DND-41 (cell line): ENCODE measurements at regions not wholly inside any gene's neighbourhood (a gene's known extent, or its start where the extent isn't known, plus 50 kb on each side); places are given as distances from the start of the nearest gene placed in this dataset.
A peak's percentile ranks its signal among the peaks of the same experiment; 100 is the strongest.
"Not testable (repeated sequence)": the region's sequence is repeated elsewhere in the genome, so short reads cannot be mapped to it uniquely, and the experiment has no call there.

Experiments used
- ATAC-seq: fragments of 200-7000 bp; cut with Tn5 transposase; 3 replicates; pipeline ENCODE4 v1.9.1; 2021; ENCODE audit warnings: low read depth; ENCODE audit not compliant: insufficient read depth
- DNase-seq: peaks from one replicate; pipeline ENCODE4 v3.0.0-alpha.2; 2020
- H2AFZ ChIP-seq: 2 replicates; pipeline ENCODE4 v1.6.0; 2012; ENCODE audit warnings: low read depth, low read length
- H3K27ac ChIP-seq: 2 replicates; pipeline ENCODE4 v1.5.1; 2012; ENCODE audit warnings: low read length, inconsistent platforms
- H3K27me3 ChIP-seq: fragments of 200-600 bp; sonication (generic); 2 replicates; pipeline ENCODE4 v1.6.0; 2012; ENCODE audit warnings: low read length, mild to moderate bottlenecking, inconsistent platforms; ENCODE audit not compliant: insufficient read depth, poor library complexity
- H3K36me3 ChIP-seq: 2 replicates; pipeline ENCODE4 v1.5.1; 2012; ENCODE audit warnings: low read length, inconsistent platforms; ENCODE audit not compliant: insufficient read depth
- H3K4me1 ChIP-seq: 2 replicates; pipeline ENCODE4 v1.5.1; 2012; ENCODE audit warnings: mild to moderate bottlenecking, low read length; ENCODE audit not compliant: insufficient read depth
- H3K4me2 ChIP-seq: 2 replicates; pipeline ENCODE4 v1.6.0; 2012; ENCODE audit warnings: mild to moderate bottlenecking, moderate library complexity, low read length, inconsistent platforms; ENCODE audit not compliant: insufficient read depth
- H3K4me3 ChIP-seq, 2 experiments: fragments of 200-600 bp in 1 of 2; shearing (Covaris generic) in 1 of 2; 2 replicates each; pipeline ENCODE4 v1.5.1; 2012 to 2016; ENCODE audit warnings: inconsistent platforms in 2 of 2, low read length in 2 of 2, mild to moderate bottlenecking in 2 of 2, low read depth in 1 of 2, moderate library complexity in 1 of 2
- H3K79me2 ChIP-seq: 2 replicates; pipeline ENCODE4 v1.6.0; 2012; ENCODE audit warnings: low read length, inconsistent platforms; ENCODE audit not compliant: insufficient read depth
- H3K9ac ChIP-seq: 2 replicates; pipeline ENCODE4 v1.6.0; 2012; ENCODE audit warnings: low read depth, mild to moderate bottlenecking, inconsistent platforms, low read length, moderate library complexity
- H3K9me3 ChIP-seq: 2 replicates; pipeline ENCODE4 v1.5.1; 2012; ENCODE audit warnings: low read length, moderate library complexity, mild to moderate bottlenecking, inconsistent platforms; ENCODE audit not compliant: insufficient read depth, severe bottlenecking
- H4K20me1 ChIP-seq: 2 replicates; pipeline ENCODE4 v1.6.0; 2012; ENCODE audit warnings: low read length; ENCODE audit not compliant: insufficient read depth
- EZH2 ChIP-seq: IDR thresholded peaks from 3 replicates; pipeline ENCODE4 v1.6.1; 2012; ENCODE audit warnings: borderline replicate concordance, low read depth, mild to moderate bottlenecking, moderate library complexity, low read length, inconsistent platforms; ENCODE audit not compliant: severe bottlenecking
- TF ChIP-seq, protein P1 (sequence below): IDR thresholded peaks from 2 replicates; pipeline ENCODE4 v1.5.1; 2012; ENCODE audit warnings: borderline replicate concordance, low read length, moderate library complexity, mild to moderate bottlenecking; ENCODE audit not compliant: poor library complexity, severe bottlenecking; ENCODE audit errors: extremely low read depth

DNA sequence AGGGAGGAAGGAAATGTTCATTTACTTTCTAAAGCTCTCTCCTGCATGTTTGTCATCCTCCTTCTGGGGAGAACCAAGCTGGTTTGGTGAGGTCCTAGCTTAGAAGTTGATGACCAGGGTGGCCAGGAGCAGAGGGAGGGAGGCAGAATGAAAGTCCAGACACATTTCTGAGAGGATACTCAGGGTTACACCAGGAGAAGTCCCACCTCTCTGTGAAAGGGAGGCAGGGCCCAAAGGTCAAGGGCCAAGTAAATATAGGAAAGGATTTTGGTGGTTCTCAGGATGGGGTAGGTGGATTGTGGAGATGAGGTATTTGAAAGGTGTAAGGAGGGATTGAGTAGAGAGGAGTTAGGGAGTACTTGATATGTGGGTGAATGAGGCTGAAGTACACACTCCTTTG is 58.0 kb upstream of the FBXO11 start:
- H4K20me1 ChIP-seq, result no peaks in the 10 kb centered on the region
- no peak overlapping the region for H2AFZ ChIP-seq
- no peak for DNase-seq
- H3K27ac ChIP-seq, result no peak overlapping the region
- no peak overlapping the region for H3K9ac ChIP-seq
- no peak for ATAC-seq
- H3K27me3 ChIP-seq, result peaks cover 5% of the 10 kb centered on the region
- H3K9me3 ChIP-seq, result no peaks in the 10 kb centered on the region
- no peaks in the 10 kb centered on the region for H3K4me1 ChIP-seq
- H3K4me3 ChIP-seq, result no peak overlapping the region
- H3K36me3 ChIP-seq, result no peaks in the 10 kb centered on the region
- TF ChIP-seq EZH2, result no peak
- TF ChIP-seq, protein P1, sequence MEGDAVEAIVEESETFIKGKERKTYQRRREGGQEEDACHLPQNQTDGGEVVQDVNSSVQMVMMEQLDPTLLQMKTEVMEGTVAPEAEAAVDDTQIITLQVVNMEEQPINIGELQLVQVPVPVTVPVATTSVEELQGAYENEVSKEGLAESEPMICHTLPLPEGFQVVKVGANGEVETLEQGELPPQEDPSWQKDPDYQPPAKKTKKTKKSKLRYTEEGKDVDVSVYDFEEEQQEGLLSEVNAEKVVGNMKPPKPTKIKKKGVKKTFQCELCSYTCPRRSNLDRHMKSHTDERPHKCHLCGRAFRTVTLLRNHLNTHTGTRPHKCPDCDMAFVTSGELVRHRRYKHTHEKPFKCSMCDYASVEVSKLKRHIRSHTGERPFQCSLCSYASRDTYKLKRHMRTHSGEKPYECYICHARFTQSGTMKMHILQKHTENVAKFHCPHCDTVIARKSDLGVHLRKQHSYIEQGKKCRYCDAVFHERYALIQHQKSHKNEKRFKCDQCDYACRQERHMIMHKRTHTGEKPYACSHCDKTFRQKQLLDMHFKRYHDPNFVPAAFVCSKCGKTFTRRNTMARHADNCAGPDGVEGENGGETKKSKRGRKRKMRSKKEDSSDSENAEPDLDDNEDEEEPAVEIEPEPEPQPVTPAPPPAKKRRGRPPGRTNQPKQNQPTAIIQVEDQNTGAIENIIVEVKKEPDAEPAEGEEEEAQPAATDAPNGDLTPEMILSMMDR, result no peak
- no peaks in the 10 kb centered on the region for H3K79me2 ChIP-seq
- no peak overlapping the region for H3K4me2 ChIP-seq

DNA sequence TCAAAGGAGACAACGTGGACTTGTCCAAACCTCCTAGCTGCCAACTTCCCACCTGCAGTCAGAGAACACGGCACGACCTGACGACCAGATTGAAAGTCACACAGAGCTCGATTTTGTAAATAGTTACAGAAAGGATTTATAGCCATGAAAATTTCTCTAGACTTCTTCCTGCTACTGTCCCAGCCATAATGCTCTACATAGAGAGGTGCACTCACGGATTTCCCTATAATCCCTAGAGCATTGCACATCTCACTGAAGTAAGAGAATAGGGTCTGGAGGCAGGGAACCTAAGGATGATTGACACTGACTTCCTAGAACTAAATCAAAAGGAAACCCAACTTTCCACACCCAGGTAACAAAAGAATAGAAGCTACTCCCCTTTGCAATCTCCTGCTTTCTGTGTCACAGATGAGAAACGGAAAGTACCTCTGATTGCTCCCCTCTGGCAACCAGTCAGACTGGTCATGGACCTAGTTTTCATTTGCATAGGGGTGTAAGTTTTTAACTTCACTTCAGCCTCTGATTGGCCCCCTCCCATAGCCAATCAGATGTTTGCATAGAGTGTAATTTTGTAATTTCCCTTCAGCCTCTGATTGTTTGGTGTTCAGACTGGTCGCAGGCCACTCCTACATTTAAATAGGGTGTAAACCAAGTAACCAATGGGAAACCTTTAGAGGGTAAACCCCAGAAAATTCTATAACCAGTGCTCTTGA is 58.6 kb upstream of the FBXO11 start:
- H3K9ac ChIP-seq, result no peak overlapping the region
- no peak overlapping the region for H2AFZ ChIP-seq
- H3K36me3 ChIP-seq, result no peaks in the 10 kb centered on the region
- no peaks in the 10 kb centered on the region for H3K4me1 ChIP-seq
- no peak overlapping the region for H3K4me2 ChIP-seq
- H4K20me1 ChIP-seq, result no peaks in the 10 kb centered on the region
- peak; percentile 45 for ATAC-seq
- TF ChIP-seq, protein P1, result no peak
- TF ChIP-seq EZH2, result no peak
- H3K27ac ChIP-seq, result no peak overlapping the region
- H3K4me3 ChIP-seq, result no peak overlapping the region
- no peaks in the 10 kb centered on the region for H3K79me2 ChIP-seq
- no peak for DNase-seq
- peaks cover 5% of the 10 kb centered on the region for H3K27me3 ChIP-seq
- H3K9me3 ChIP-seq, result no peaks in the 10 kb centered on the region

DNA sequence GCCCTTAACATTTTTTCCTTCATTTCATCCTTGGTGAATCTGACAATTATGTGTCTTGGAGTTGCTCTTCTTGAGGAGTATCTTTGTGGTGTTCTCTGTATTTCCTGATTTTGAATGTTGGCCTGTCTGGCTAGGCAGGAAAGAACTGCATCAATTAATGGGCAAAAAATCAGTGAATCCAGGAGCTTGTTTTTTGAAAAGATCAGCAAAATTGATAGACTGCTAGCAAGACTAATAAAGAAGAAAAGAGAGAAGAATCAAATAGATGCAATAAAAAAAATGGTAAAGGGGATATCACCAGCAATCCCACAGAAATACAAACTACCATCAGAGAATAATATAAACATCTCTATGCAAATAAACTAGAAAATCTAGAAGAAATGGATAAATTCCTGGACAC is 70.4 kb upstream of the FBXO11 start:
- not testable (repeated sequence) for H3K36me3 ChIP-seq, ATAC-seq, H3K27ac ChIP-seq, H3K9ac ChIP-seq, DNase-seq, H3K4me1 ChIP-seq, H3K9me3 ChIP-seq, H3K79me2 ChIP-seq, H4K20me1 ChIP-seq, H3K4me2 ChIP-seq, H2AFZ ChIP-seq, H3K27me3 ChIP-seq, H3K4me3 ChIP-seq

DNA sequence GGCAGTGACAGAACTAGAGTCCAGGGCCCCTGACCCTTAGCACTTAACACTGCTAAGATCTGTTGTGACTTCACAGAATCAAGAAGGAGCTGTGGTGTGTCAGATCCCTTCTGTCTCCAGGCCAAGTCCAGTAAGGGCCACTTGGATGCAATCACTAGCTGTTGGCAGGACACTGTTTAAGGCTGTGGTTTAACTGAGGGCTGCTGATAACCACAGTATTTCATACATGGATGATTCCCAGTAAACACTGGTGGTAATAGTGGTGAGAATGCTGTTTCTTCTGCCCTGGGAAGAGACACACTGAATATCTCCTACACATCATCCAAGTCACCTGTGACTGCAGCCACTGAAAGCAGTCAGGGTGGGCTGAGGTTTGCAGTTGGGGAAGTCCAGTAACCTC is 77.7 kb upstream of the FBXO11 start:
- Histone ChIP-seq H2AFZ (no peak overlapping the region), H3K9ac (no peak overlapping the region), H3K4me3 (no peak overlapping the region), H4K20me1 (no peaks in the 10 kb centered on the region), H3K27ac (no peak overlapping the region), H3K4me2 (no peak overlapping the region), H3K9me3 (no peaks in the 10 kb centered on the region), H3K79me2 (no peaks in the 10 kb centered on the region), H3K27me3 (peaks cover 16% of the 10 kb centered on the region), H3K4me1 (no peaks in the 10 kb centered on the region), H3K36me3 (no peaks in the 10 kb centered on the region)
- no peak for DNase-seq
- no peak for ATAC-seq
- TF ChIP-seq EZH2, result no peak
- TF ChIP-seq, protein P1, result no peak
